Activated naive CD8-positive, alpha-beta T cell treated with anti-CD3 and anti-CD28 coated beads, Interleukin-2, amount 50 U/mL, for 24 hours (primary cell): ENCODE measurements at regions not wholly inside any gene's neighbourhood (a gene's known extent, or its start where the extent isn't known, plus 50 kb on each side); places are given as distances from the start of the nearest gene placed in this dataset.

Experiments
- ATAC-seq: fragments of 150-1000 bp; cut with Tn5 transposase; one replicate; pipeline ENCODE4 v1.10.0; 2021
- DNase-seq: peaks from one replicate; pipeline ENCODE4 v3.0.0; 2021
- H3K27ac Mint-ChIP-seq: one replicate; pipeline ENCODE4 v1.8.0; 2021; ENCODE audit warnings: mild to moderate bottlenecking, mixed read lengths
- H3K27me3 Mint-ChIP-seq: one replicate; pipeline ENCODE4 v1.8.0; 2021; ENCODE audit warnings: mixed read lengths
- H3K36me3 Mint-ChIP-seq: one replicate; pipeline ENCODE4 v1.8.0; 2021; ENCODE audit warnings: low read depth, mixed read lengths
- H3K4me1 Mint-ChIP-seq: one replicate; pipeline ENCODE4 v1.8.0; 2021; ENCODE audit warnings: mixed read lengths
- H3K4me3 Mint-ChIP-seq: one replicate; pipeline ENCODE4 v1.8.0; 2021; ENCODE audit warnings: mild to moderate bottlenecking, moderate library complexity, mixed read lengths
- H3K9me3 Mint-ChIP-seq: one replicate; pipeline ENCODE4 v1.8.0; 2021; ENCODE audit warnings: mixed read lengths

- Mint-ChIP-seq H3K4me1 (no peaks in the 10 kb centered on the region), H3K4me3 (no peak overlapping the region), H3K27ac (no peak overlapping the region), H3K36me3 (no peaks in the 10 kb centered on the region), H3K9me3 (peaks cover 9% of the 10 kb centered on the region), H3K27me3 (no peaks in the 10 kb centered on the region)
- ATAC-seq: no peak
- no peak for DNase-seq
These were observed 380.0 kb downstream of the NR2F1-AS1 start for GRCh38 chr5:93201061-93201460.

DNA sequence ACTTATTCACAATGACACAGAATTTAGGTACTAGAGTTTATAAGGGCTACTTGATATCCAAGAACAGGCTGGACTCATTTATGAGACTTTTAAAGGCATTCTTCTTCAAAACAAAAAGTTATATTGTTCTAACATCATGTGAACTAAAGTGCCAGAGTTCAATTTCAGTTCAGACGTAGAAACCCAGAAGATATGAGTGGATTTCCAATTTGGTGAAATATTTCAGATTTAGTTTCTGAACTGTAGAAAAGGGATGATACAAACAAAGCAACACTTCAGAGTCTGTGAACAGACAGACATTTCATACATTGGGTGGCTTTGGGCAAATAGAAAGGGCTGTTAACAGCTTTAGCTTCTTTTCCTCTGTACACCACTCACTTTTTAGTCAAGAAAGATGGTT lies 384.0 kb downstream of the NR2F1-AS1 start:
- no peaks in the 10 kb centered on the region for H3K9me3 Mint-ChIP-seq
- DNase-seq (no peak), ATAC-seq (no peak)
- no peaks in the 10 kb centered on the region for H3K36me3 Mint-ChIP-seq
- no peak overlapping the region for H3K27ac Mint-ChIP-seq
- H3K27me3 Mint-ChIP-seq: no peaks in the 10 kb centered on the region
- no peak overlapping the region for H3K4me3 Mint-ChIP-seq
- no peaks in the 10 kb centered on the region for H3K4me1 Mint-ChIP-seq

- H3K36me3 Mint-ChIP-seq: no peaks in the 10 kb centered on the region
These were observed 387.3 kb downstream of the NR2F1-AS1 start for GRCh38 chr5:93193431-93194347.

GRCh38 chr5:93192683-93193082 lies 388.3 kb downstream of the NR2F1-AS1 start:
- ATAC-seq (no peak), DNase-seq (no peak)
- Mint-ChIP-seq H3K27me3 (no peaks in the 10 kb centered on the region), H3K4me3 (no peak overlapping the region), H3K4me1 (no peaks in the 10 kb centered on the region), H3K9me3 (no peaks in the 10 kb centered on the region), H3K36me3 (no peaks in the 10 kb centered on the region), H3K27ac (no peak overlapping the region)

More at GRCh38 chr5:93193431-93194347, 387.3 kb downstream of the NR2F1-AS1 start:
- Mint-ChIP-seq H3K4me1 (no peaks in the 10 kb centered on the region), H3K27me3 (no peaks in the 10 kb centered on the region), H3K27ac (no peak overlapping the region), H3K9me3 (no peaks in the 10 kb centered on the region), H3K4me3 (no peak overlapping the region)
- no peak for DNase-seq
- no peak for ATAC-seq

DNA sequence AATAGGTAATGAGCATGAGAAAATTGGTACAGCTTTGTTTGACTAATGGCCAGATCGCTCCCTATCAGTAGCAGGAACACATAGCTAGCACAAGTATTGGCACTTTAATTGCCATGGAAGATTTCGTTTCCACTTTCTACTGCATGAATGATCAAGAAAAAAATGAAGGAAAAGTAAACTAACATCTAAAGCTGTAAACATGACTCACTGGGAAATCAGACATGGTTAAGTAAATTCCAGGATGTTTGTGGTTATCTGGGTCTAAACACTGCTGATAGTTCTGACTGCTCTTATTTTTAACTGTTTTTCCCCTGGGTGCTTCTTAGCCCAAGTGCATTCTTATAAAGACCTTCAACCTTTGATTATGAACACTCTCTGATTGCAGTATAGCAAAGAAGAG lies 388.9 kb downstream of the NR2F1-AS1 start:
- H3K9me3 Mint-ChIP-seq: no peaks in the 10 kb centered on the region
- H3K36me3 Mint-ChIP-seq: no peaks in the 10 kb centered on the region
- no peak overlapping the region for H3K27ac Mint-ChIP-seq
- ATAC-seq: no peak
- H3K4me3 Mint-ChIP-seq: no peak overlapping the region
- no peaks in the 10 kb centered on the region for H3K27me3 Mint-ChIP-seq
- no peaks in the 10 kb centered on the region for H3K4me1 Mint-ChIP-seq
- DNase-seq: no peak

GRCh38 chr5:93191035-93191817 lies 389.8 kb downstream of the NR2F1-AS1 start:
- H3K36me3 Mint-ChIP-seq: no peaks in the 10 kb centered on the region
- H3K27ac Mint-ChIP-seq: no peak overlapping the region
- no peaks in the 10 kb centered on the region for H3K4me1 Mint-ChIP-seq
- H3K27me3 Mint-ChIP-seq: no peaks in the 10 kb centered on the region
- DNase-seq (no peak), ATAC-seq (no peak)
- H3K9me3 Mint-ChIP-seq: no peaks in the 10 kb centered on the region
- no peak overlapping the region for H3K4me3 Mint-ChIP-seq

- Mint-ChIP-seq H3K9me3 (no peaks in the 10 kb centered on the region), H3K36me3 (no peaks in the 10 kb centered on the region), H3K4me1 (no peaks in the 10 kb centered on the region), H3K27me3 (no peaks in the 10 kb centered on the region), H3K4me3 (no peak overlapping the region), H3K27ac (no peak overlapping the region)
- ATAC-seq: no peak
- no peak for DNase-seq
These were observed 391.3 kb downstream of the NR2F1-AS1 start for GRCh38 chr5:93189707-93190120.

DNA sequence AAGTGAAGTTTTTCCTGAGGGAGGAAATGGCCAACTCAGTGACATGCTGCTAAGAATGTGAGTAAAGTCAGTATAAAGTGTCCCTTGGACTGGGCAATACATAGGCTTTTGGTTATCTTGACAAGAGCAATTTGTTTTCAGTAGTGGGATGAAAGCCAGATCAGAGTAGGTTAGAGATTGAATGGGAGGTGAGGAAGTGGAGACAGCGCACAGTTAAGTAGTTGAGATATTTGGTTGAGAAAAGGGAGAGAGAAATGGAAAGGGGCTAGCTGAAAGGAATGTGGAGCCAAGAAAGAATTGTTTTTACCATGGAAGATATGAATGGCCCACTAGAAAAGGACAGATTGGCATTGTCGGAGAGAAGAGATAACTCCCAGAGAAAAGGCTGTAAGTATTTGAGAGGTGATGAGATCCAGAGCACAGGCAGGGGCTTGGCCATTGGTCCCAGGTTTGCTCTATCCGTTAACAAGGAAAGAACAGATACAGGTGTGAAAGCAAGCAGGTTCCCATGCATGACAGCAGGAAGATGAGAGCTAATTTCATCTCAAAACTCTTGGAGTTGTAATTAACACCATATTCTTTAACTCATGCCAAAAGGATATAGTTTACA lies 392.0 kb downstream of the NR2F1-AS1 start:
- Mint-ChIP-seq H3K4me3 (no peak overlapping the region), H3K4me1 (no peaks in the 10 kb centered on the region), H3K9me3 (no peaks in the 10 kb centered on the region), H3K27me3 (no peaks in the 10 kb centered on the region), H3K36me3 (no peaks in the 10 kb centered on the region), H3K27ac (no peak overlapping the region)
- DNase-seq (no peak), ATAC-seq (no peak)

DNA sequence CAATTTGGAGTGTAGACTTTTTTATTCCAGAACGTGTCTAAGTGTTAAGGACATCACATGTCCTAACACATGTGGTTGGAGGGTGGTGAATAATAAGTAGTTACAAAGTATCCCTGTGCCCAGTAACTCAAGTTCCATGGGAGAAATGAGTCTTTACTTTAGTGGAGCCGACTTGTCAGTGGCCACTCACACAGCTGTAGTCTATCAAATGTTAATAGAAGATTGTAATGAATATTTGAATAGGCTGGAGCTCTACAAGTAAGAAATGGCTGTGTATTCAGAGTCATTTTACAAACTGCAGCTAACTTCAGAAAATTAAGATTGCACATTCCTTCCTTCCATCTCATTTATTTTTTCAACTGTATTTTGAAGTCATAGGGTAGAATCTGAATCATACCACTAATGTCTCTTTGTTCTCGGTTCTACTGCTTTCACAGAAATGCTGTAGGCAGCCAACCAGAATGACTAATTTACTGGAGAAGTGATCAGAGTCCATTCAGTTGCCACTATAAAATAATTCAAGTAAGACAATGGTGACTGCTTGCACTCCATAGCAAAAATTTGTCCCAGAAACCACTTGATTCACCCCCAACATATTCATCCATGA lies 394.8 kb downstream of the NR2F1-AS1 start:
- H3K36me3 Mint-ChIP-seq: no peaks in the 10 kb centered on the region
- H3K27me3 Mint-ChIP-seq: no peaks in the 10 kb centered on the region
- H3K9me3 Mint-ChIP-seq: no peaks in the 10 kb centered on the region
- H3K4me1 Mint-ChIP-seq: no peaks in the 10 kb centered on the region
- no peak for DNase-seq
- H3K27ac Mint-ChIP-seq: no peak overlapping the region
- H3K4me3 Mint-ChIP-seq: no peak overlapping the region
- ATAC-seq: no peak

- ATAC-seq (no peak), DNase-seq (no peak)
- Mint-ChIP-seq H3K4me3 (no peak overlapping the region), H3K27me3 (no peaks in the 10 kb centered on the region), H3K36me3 (no peaks in the 10 kb centered on the region), H3K4me1 (no peaks in the 10 kb centered on the region), H3K27ac (no peak overlapping the region), H3K9me3 (no peaks in the 10 kb centered on the region)
These were observed 397.0 kb downstream of the NR2F1-AS1 start for GRCh38 chr5:93184041-93184440.

DNA sequence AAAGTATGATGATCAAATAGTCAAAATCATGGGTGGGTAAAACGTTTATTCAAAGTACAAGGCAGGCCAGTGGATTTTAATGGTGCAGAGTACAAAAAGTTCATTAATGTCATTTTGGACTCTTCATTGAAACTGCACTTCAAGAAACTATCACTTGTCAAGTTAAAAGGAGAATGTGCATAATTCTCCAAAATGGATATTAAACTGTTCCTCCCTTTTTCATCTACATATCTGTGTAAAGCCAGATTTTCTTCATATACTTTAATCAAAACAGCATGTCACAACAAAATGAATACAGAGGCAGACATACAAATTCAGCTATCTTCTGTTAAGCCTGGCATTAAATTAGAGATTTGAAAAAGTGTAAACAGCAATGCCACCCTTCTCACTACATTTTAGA lies 401.6 kb downstream of the NR2F1-AS1 start:
- H3K27me3 Mint-ChIP-seq: no peaks in the 10 kb centered on the region
- H3K36me3 Mint-ChIP-seq: no peaks in the 10 kb centered on the region
- H3K9me3 Mint-ChIP-seq: no peaks in the 10 kb centered on the region
- H3K4me3 Mint-ChIP-seq: no peak overlapping the region
- no peaks in the 10 kb centered on the region for H3K4me1 Mint-ChIP-seq
- no peak for DNase-seq
- no peak overlapping the region for H3K27ac Mint-ChIP-seq
- no peak for ATAC-seq

DNA sequence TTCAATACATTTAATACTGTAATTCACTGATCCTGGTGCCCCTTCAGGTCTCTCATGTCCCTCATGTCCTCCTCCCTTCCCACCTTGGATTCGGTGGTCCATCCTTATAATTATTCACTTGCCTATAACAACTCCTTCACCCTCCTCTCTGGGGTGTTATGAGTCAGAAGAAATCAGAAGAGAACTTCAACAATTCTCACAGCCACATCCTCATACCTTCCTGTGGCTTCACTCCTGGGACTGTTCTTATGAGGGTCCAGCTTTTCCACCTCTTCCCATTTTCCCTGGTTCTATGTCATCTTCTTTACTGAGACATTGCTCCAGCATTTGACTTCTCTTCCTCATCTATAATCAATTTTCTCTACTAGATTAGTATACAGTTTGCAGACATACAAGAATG lies 406.1 kb downstream of the NR2F1-AS1 start:
- DNase-seq (no peak), ATAC-seq (no peak)
- no peaks in the 10 kb centered on the region for H3K36me3 Mint-ChIP-seq
- no peak overlapping the region for H3K27ac Mint-ChIP-seq
- no peak overlapping the region for H3K4me3 Mint-ChIP-seq
- H3K9me3 Mint-ChIP-seq: no peaks in the 10 kb centered on the region
- no peaks in the 10 kb centered on the region for H3K4me1 Mint-ChIP-seq
- no peaks in the 10 kb centered on the region for H3K27me3 Mint-ChIP-seq

DNA sequence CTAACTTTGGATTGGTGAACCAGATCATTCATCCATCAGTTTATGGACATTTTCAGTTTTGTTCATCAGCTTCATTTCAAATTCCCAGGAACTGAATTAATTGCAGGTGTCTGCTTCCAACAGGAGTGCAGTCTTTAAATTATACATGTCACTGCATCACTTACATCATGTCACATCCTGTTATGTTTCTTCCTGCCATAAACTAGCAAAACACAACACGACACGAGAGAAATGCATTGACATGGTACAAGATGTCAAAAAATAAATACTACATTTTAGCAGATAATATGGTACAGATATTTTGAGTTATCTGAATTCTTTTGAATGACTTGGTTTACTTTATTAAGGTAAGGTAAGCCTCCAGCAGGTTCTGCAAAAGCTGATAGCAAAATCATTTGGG lies 415.5 kb downstream of the NR2F1-AS1 start:
- DNase-seq: no peak
- ATAC-seq: no peak
- no peaks in the 10 kb centered on the region for H3K27me3 Mint-ChIP-seq
- H3K9me3 Mint-ChIP-seq: no peaks in the 10 kb centered on the region
- no peak overlapping the region for H3K27ac Mint-ChIP-seq
- no peaks in the 10 kb centered on the region for H3K4me1 Mint-ChIP-seq
- H3K36me3 Mint-ChIP-seq: no peaks in the 10 kb centered on the region
- H3K4me3 Mint-ChIP-seq: no peak overlapping the region

GRCh38 chr5:93164690-93165089 lies 416.3 kb downstream of the NR2F1-AS1 start:
- Mint-ChIP-seq H3K4me3 (no peak overlapping the region), H3K27ac (no peak overlapping the region), H3K36me3 (no peaks in the 10 kb centered on the region), H3K4me1 (no peaks in the 10 kb centered on the region), H3K27me3 (no peaks in the 10 kb centered on the region), H3K9me3 (no peaks in the 10 kb centered on the region)
- ATAC-seq (no peak), DNase-seq (no peak)
